ENCODE measurements at regions not wholly inside any gene's neighbourhood (a gene's known extent, or its start where the extent isn't known, plus 50 kb on each side); places are given as distances from the start of the nearest gene placed in this dataset.

DNA sequence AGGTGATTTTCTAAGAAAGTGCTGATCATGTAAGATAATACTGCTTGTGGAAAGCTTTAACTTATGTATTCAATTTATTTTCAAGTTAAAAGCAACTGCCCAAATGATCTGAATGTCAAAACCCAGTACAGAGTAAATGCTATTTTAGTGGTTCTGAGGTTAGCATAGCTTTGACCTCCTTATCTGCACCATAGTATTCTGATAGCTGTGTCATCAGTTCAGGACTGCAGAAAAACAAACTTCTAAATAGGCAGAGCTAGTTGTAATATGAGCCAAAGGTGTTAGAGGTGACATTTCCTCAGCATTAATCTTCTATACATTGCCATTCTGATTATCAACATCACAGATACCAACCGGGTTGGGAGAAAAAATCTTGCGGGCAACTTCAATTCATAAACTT, 758.7 kb downstream of the SLITRK5 start:
- TF ChIP-seq GLI2 (tag by site-specific recombination; IDR thresholded peaks at IDR 0.05; ENCODE audit: borderline replicate concordance, low read depth) (no peak), ZNF184 (tag by site-specific recombination; IDR thresholded peaks at IDR 0.05) (no peak), ZNF354C (tag by site-specific recombination; IDR thresholded peaks at IDR 0.05; ENCODE audit: borderline replicate concordance, low read depth) (no peak), ZNF292 (tag by site-specific recombination; IDR thresholded peaks at IDR 0.05; ENCODE audit: borderline replicate concordance, low read depth) (no peak), ZNF341 (tag by site-specific recombination; IDR thresholded peaks at IDR 0.05; ENCODE audit: low read depth) (no peak), ZNF830 (tag by site-specific recombination; IDR thresholded peaks at IDR 0.05; ENCODE audit: low read depth) (no peak)
- TF ChIP-seq, protein P1, sequence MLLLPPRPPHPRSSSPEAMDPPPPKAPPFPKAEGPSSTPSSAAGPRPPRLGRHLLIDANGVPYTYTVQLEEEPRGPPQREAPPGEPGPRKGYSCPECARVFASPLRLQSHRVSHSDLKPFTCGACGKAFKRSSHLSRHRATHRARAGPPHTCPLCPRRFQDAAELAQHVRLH (tag by site-specific recombination; IDR thresholded peaks at IDR 0.05) = no peak
- TF ChIP-seq, protein P2, sequence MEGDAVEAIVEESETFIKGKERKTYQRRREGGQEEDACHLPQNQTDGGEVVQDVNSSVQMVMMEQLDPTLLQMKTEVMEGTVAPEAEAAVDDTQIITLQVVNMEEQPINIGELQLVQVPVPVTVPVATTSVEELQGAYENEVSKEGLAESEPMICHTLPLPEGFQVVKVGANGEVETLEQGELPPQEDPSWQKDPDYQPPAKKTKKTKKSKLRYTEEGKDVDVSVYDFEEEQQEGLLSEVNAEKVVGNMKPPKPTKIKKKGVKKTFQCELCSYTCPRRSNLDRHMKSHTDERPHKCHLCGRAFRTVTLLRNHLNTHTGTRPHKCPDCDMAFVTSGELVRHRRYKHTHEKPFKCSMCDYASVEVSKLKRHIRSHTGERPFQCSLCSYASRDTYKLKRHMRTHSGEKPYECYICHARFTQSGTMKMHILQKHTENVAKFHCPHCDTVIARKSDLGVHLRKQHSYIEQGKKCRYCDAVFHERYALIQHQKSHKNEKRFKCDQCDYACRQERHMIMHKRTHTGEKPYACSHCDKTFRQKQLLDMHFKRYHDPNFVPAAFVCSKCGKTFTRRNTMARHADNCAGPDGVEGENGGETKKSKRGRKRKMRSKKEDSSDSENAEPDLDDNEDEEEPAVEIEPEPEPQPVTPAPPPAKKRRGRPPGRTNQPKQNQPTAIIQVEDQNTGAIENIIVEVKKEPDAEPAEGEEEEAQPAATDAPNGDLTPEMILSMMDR (tag by site-specific recombination; IDR thresholded peaks at IDR 0.05) = no peak
- TF ChIP-seq, protein P3, sequence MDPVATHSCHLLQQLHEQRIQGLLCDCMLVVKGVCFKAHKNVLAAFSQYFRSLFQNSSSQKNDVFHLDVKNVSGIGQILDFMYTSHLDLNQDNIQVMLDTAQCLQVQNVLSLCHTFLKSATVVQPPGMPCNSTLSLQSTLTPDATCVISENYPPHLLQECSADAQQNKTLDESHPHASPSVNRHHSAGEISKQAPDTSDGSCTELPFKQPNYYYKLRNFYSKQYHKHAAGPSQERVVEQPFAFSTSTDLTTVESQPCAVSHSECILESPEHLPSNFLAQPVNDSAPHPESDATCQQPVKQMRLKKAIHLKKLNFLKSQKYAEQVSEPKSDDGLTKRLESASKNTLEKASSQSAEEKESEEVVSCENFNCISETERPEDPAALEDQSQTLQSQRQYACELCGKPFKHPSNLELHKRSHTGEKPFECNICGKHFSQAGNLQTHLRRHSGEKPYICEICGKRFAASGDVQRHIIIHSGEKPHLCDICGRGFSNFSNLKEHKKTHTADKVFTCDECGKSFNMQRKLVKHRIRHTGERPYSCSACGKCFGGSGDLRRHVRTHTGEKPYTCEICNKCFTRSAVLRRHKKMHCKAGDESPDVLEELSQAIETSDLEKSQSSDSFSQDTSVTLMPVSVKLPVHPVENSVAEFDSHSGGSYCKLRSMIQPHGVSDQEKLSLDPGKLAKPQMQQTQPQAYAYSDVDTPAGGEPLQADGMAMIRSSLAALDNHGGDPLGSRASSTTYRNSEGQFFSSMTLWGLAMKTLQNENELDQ (tag by site-specific recombination; IDR thresholded peaks at IDR 0.05; ENCODE audit: low read depth) = no peak
- TF ChIP-seq, protein P4, sequence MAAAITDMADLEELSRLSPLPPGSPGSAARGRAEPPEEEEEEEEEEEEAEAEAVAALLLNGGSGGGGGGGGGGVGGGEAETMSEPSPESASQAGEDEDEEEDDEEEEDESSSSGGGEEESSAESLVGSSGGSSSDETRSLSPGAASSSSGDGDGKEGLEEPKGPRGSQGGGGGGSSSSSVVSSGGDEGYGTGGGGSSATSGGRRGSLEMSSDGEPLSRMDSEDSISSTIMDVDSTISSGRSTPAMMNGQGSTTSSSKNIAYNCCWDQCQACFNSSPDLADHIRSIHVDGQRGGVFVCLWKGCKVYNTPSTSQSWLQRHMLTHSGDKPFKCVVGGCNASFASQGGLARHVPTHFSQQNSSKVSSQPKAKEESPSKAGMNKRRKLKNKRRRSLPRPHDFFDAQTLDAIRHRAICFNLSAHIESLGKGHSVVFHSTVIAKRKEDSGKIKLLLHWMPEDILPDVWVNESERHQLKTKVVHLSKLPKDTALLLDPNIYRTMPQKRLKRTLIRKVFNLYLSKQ (tag by site-specific recombination; IDR thresholded peaks at IDR 0.05; ENCODE audit: borderline replicate concordance) = no peak
- TF ChIP-seq, protein P5, sequence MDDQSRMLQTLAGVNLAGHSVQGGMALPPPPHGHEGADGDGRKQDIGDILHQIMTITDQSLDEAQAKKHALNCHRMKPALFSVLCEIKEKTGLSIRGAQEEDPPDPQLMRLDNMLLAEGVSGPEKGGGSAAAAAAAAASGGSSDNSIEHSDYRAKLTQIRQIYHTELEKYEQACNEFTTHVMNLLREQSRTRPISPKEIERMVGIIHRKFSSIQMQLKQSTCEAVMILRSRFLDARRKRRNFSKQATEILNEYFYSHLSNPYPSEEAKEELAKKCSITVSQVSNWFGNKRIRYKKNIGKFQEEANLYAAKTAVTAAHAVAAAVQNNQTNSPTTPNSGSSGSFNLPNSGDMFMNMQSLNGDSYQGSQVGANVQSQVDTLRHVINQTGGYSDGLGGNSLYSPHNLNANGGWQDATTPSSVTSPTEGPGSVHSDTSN (CRISPR knock-in tag; IDR thresholded peaks at IDR 0.05) = no peak
- TF ChIP-seq, protein P6, sequence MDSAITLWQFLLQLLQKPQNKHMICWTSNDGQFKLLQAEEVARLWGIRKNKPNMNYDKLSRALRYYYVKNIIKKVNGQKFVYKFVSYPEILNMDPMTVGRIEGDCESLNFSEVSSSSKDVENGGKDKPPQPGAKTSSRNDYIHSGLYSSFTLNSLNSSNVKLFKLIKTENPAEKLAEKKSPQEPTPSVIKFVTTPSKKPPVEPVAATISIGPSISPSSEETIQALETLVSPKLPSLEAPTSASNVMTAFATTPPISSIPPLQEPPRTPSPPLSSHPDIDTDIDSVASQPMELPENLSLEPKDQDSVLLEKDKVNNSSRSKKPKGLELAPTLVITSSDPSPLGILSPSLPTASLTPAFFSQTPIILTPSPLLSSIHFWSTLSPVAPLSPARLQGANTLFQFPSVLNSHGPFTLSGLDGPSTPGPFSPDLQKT (IDR thresholded peaks at IDR 0.05; ENCODE audit: borderline replicate concordance, low read depth, low read length) = no peak
- TF ChIP-seq, protein P7, sequence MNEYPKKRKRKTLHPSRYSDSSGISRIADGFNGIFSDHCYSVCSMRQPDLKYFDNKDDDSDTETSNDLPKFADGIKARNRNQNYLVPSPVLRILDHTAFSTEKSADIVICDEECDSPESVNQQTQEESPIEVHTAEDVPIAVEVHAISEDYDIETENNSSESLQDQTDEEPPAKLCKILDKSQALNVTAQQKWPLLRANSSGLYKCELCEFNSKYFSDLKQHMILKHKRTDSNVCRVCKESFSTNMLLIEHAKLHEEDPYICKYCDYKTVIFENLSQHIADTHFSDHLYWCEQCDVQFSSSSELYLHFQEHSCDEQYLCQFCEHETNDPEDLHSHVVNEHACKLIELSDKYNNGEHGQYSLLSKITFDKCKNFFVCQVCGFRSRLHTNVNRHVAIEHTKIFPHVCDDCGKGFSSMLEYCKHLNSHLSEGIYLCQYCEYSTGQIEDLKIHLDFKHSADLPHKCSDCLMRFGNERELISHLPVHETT (tag by site-specific recombination; IDR thresholded peaks at IDR 0.05) = no peak

Measured in HEK293 (cell line).